Kidney capillary endothelial cell (primary cell): ENCODE measurements at regions not wholly inside any gene's neighbourhood (a gene's known extent, or its start where the extent isn't known, plus 50 kb on each side); places are given as distances from the start of the nearest gene placed in this dataset.
"Not testable (repeated sequence)": the region's sequence is repeated elsewhere in the genome, so short reads cannot be mapped to it uniquely, and the experiment has no call there.

Experiments
- DNase-seq: peaks from one replicate; pipeline ENCODE4 v3.0.0-alpha.2; 2018; ENCODE audit warnings: low spot score

- DNase-seq = no peak
These were observed 83.2 kb upstream of the USP9X start for GRCh38 chrX:41002026-41002425.

GRCh38 chrX:41003506-41004270, 81.6 kb upstream of the USP9X start:
- DNase-seq = no peak

GRCh38 chrX:41005445-41005992, 79.7 kb upstream of the USP9X start:
- DNase-seq = no peak

GRCh38 chrX:41009850-41010846, 75.1 kb upstream of the USP9X start:
- DNase-seq = peak; percentile 50

GRCh38 chrX:41014776-41015360, 70.4 kb upstream of the USP9X start:
- DNase-seq = no peak

- not testable (repeated sequence) for DNase-seq
These were observed 67.5 kb upstream of the USP9X start for GRCh38 chrX:41017785-41018184.

GRCh38 chrX:41018391-41019040, 66.7 kb upstream of the USP9X start:
- not testable (repeated sequence) for DNase-seq

- DNase-seq = no peak
These were observed 66.2 kb upstream of the USP9X start for GRCh38 chrX:41019041-41019392.

- DNase-seq = no peak
These were observed 62.7 kb upstream of the USP9X start for GRCh38 chrX:41022566-41022965.

- DNase-seq = no peak
These were observed 62.1 kb upstream of the USP9X start for GRCh38 chrX:41023098-41023497.

- not testable (repeated sequence) for DNase-seq
These were observed 60.9 kb upstream of the USP9X start for GRCh38 chrX:41024335-41024734.

- no peak for DNase-seq
These were observed 60.5 kb upstream of the USP9X start for GRCh38 chrX:41024755-41025154.

GRCh38 chrX:41025926-41026701, 59.1 kb upstream of the USP9X start:
- no peak for DNase-seq

- no peak for DNase-seq
These were observed 58.6 kb upstream of the USP9X start for GRCh38 chrX:41026702-41027078.

GRCh38 chrX:41029332-41029731, 55.9 kb upstream of the USP9X start:
- DNase-seq = no peak

- no peak for DNase-seq
These were observed 53.8 kb upstream of the USP9X start for GRCh38 chrX:41031256-41031967.

- no peak for DNase-seq
These were observed 51.9 kb upstream of the USP9X start for GRCh38 chrX:41033299-41033698.

- DNase-seq = not testable (repeated sequence)
These were observed 50.3 kb upstream of the USP9X start for GRCh38 chrX:41034902-41035301.
